Esophagus squamous epithelium (tissue), 5 donors: ENCODE measurements at regions not wholly inside any gene's neighbourhood (a gene's known extent, or its start where the extent isn't known, plus 50 kb on each side); places are given as distances from the start of the nearest gene placed in this dataset.

ENCODE experiments used
- DNase-seq: peaks from one replicate; lab custom pipeline; 2025; lab: John Stamatoyannopoulos, UW
- H3K27ac ChIP-seq, 4 donors: fragments of 200-600 bp; sonication (generic); one replicate each; pipeline ENCODE4 v1.5.1; 2016 to 2019; ENCODE audit warnings: mild to moderate bottlenecking in 1 of 4
- H3K27me3 ChIP-seq, 4 donors: fragments of 200-600 bp; sonication (generic); 1 replicate in 3 of 4; 2 replicates in 1 of 4; pipeline versions ENCODE4 v1.5.1 to v1.6.0; 2017 to 2021; ENCODE audit warnings: antibody characterized with exemption in 1 of 4
- H3K36me3 ChIP-seq, 3 donors: fragments of 200-600 bp; sonication (generic); one replicate each; pipeline ENCODE4 v1.5.1; 2016 to 2019
- H3K4me1 ChIP-seq, 3 donors: fragments of 200-600 bp; sonication (generic); one replicate each; pipeline ENCODE4 v1.5.1; 2017 to 2019
- H3K4me3 ChIP-seq, 4 donors: fragments of 200-600 bp; sonication (generic); 1 replicate in 3 of 4; 2 replicates in 1 of 4; pipeline ENCODE4 v1.5.1; 2016 to 2019; ENCODE audit warnings: mild to moderate bottlenecking in 2 of 4, moderate library complexity in 1 of 4
- H3K9me3 ChIP-seq, 3 donors: fragments of 200-600 bp; sonication (generic); one replicate each; pipeline ENCODE4 v1.5.1; 2016 to 2019
- CTCF ChIP-seq, 6 experiments: fragments of 450-650 bp in 4 of 6; fragments of 200-600 bp in 2 of 6; sonication (generic) in 2 of 6; IDR thresholded peaks; one replicate each; pipeline ENCODE4 v1.5.1; 2016 to 2019; ENCODE audit warnings: antibody characterized with exemption in 6 of 6, mild to moderate bottlenecking in 4 of 6, moderate library complexity in 4 of 6
- POLR2A ChIP-seq, 4 donors: fragments of 450-650 bp; IDR thresholded peaks; one replicate each; pipeline ENCODE4 v1.6.1; 2017; ENCODE audit warnings: antibody characterized with exemption in 4 of 4, mild to moderate bottlenecking in 4 of 4, moderate library complexity in 3 of 4
- WGBS, 2 donors: methylation state at CpG; one replicate each; pipeline ENCODE4 v1.1.5; 2018; 5-methylcytosine and 5-hydroxymethylcytosine counted together
- intact Hi-C: fragments of 100-400 bp; cut with DNase I; formaldehyde crosslinking; loops from one replicate; pipeline ENCODE4 v1.15.0; 2022
- donor health status: DM: yes; HTN: yes; CAD: no.

GRCh38 chr14:55980970-55981369 lies 137.2 kb upstream of the PELI2 start:
- intact Hi-C loops = no loop called here
- Histone ChIP-seq H3K4me3 (no peak overlapping the region), H3K4me1 (peaks cover 0 to 5% (median 0%) of the 10 kb centered on the region in 3 donors), H3K27me3 (peaks cover 0 to 12% (median 0%) of the 10 kb centered on the region in 4 donors), H3K36me3 (no peaks in the 10 kb centered on the region), H3K27ac (no peak overlapping the region), H3K9me3 (no peaks in the 10 kb centered on the region)
- TF ChIP-seq CTCF (IDR thresholded peaks at IDR 0.05) (no peak), POLR2A (IDR thresholded peaks at IDR 0.05) (no peak)
- DNase-seq = no peak

GRCh38 chr14:55986069-55986468 lies 132.1 kb upstream of the PELI2 start:
- no peaks in the 10 kb centered on the region for H3K4me1 ChIP-seq
- no peak overlapping the region for H3K27ac ChIP-seq
- H3K4me3 ChIP-seq = no peak overlapping the region
- no peak for DNase-seq
- intact Hi-C loops = no loop called here
- 33 to 52% methylated on average over 2 of the region's 2 CpGs for WGBS, 2 donors
- H3K27me3 ChIP-seq = peaks cover 0 to 12% (median 0%) of the 10 kb centered on the region in 4 donors
- H3K36me3 ChIP-seq = no peaks in the 10 kb centered on the region
- H3K9me3 ChIP-seq = no peaks in the 10 kb centered on the region
- no peak for TF ChIP-seq CTCF (IDR thresholded peaks at IDR 0.05)
- TF ChIP-seq POLR2A (IDR thresholded peaks at IDR 0.05) = no peak

GRCh38 chr14:56000846-56001245 lies 117.4 kb upstream of the PELI2 start:
- intact Hi-C loops = no loop called here
- 77 to 82% methylated on average over 3 of the region's 3 CpGs for WGBS, 2 donors
- Histone ChIP-seq H3K9me3 (no peaks in the 10 kb centered on the region), H3K4me1 (peaks cover 0 to 11% (median 0%) of the 10 kb centered on the region in 3 donors), H3K27me3 (no peaks in the 10 kb centered on the region), H3K36me3 (no peaks in the 10 kb centered on the region), H3K4me3 (no peak overlapping the region), H3K27ac (no peak overlapping the region)
- no peak for TF ChIP-seq CTCF (IDR thresholded peaks at IDR 0.05)
- no peak for TF ChIP-seq POLR2A (IDR thresholded peaks at IDR 0.05)
- no peak for DNase-seq

- TF ChIP-seq POLR2A (IDR thresholded peaks at IDR 0.05) (no peak), CTCF (IDR thresholded peaks at IDR 0.05) (no peak)
- Histone ChIP-seq H3K4me3 (no peak overlapping the region), H3K27me3 (no peaks in the 10 kb centered on the region), H3K4me1 (peaks cover 0 to 11% (median 0%) of the 10 kb centered on the region in 3 donors), H3K9me3 (no peaks in the 10 kb centered on the region), H3K27ac (no peak overlapping the region), H3K36me3 (no peaks in the 10 kb centered on the region)
- no peak for DNase-seq
- 41 to 67% methylated on average over 5 to 6 of the region's 7 CpGs for WGBS, 2 donors
- intact Hi-C loops = no loop called here
Observed at GRCh38 chr14:56002342-56002741, 115.9 kb upstream of the PELI2 start.

- Histone ChIP-seq H3K36me3 (no peaks in the 10 kb centered on the region), H3K27ac (no peak overlapping the region), H3K4me1 (peaks cover 0 to 11% (median 0%) of the 10 kb centered on the region in 3 donors), H3K4me3 (no peak overlapping the region), H3K27me3 (no peaks in the 10 kb centered on the region), H3K9me3 (no peaks in the 10 kb centered on the region)
- TF ChIP-seq POLR2A (IDR thresholded peaks at IDR 0.05) (no peak), CTCF (IDR thresholded peaks at IDR 0.05) (no peak)
- 68 to 78% methylated on average over 11 of the region's 11 CpGs for WGBS, 2 donors
- no peak for DNase-seq
- intact Hi-C loops = no loop called here
Observed at GRCh38 chr14:56002876-56003625, 115.2 kb upstream of the PELI2 start.
